Endothelial cell of umbilical vein (primary cell): ENCODE measurements at regions not wholly inside any gene's neighbourhood (a gene's known extent, or its start where the extent isn't known, plus 50 kb on each side); places are given as distances from the start of the nearest gene placed in this dataset.

Source experiments
- BruUV-seq: library from RNA; stranded (reverse); fragments of 400-500 nt; replicated peaks from 2 replicates; lab custom pipeline; 2021; lab: Mats Ljungman, UMichigan
- CTCF ChIA-PET: fragments of 300-600, 350-600 bp; sonication (Branson Sonifier 250); formaldehyde crosslinking; loops from one replicate; lab custom pipeline; 2021; ENCODE audit warnings: antibody characterized with exemption, inconsistent platforms; lab: Charles Lee
- POLR2A ChIA-PET: fragments of 300-600, 350-600 bp; sonication (Branson Sonifier 250); formaldehyde crosslinking; loops from one replicate; lab custom pipeline; 2021; ENCODE audit warnings: antibody characterized with exemption, inconsistent platforms; lab: Charles Lee
- DNase-seq: peaks from one replicate; pipeline ENCODE4 v3.0.0-alpha.2; 2011; ENCODE audit warnings: low read depth, low spot score
- FAIRE-seq: peaks from 2 replicates; lab custom pipeline; 2011; peaks lifted over from hg19 to GRCh38; lab: Jason Lieb, UNC
- H2AFZ ChIP-seq: 2 replicates; pipeline ENCODE4 v1.6.0; 2012; ENCODE audit warnings: low read depth, low read length, control low read depth, inconsistent platforms
- H3K27ac ChIP-seq: 2 replicates; pipeline ENCODE4 v1.5.1; 2011; ENCODE audit warnings: low read depth, mild to moderate bottlenecking, control low read depth, low read length, moderate library complexity; ENCODE audit not compliant: insufficient read depth
- H3K27me3 ChIP-seq, 2 experiments: 2 replicates each; pipeline versions ENCODE4 v1.6.0 to v1.6.1; 2011; ENCODE audit warnings: low read length in 2 of 2, mixed read lengths in 1 of 2; ENCODE audit not compliant: control insufficient read depth in 2 of 2, insufficient read depth in 2 of 2
- H3K36me3 ChIP-seq, 2 experiments: 2 replicates in 1 of 2; 3 replicates in 1 of 2; pipeline ENCODE4 v1.5.1; 2011; ENCODE audit warnings: low read length in 2 of 2, mild to moderate bottlenecking in 1 of 2, moderate library complexity in 1 of 2; ENCODE audit not compliant: control insufficient read depth in 2 of 2, insufficient read depth in 2 of 2; ENCODE audit errors: extremely low read depth in 1 of 2
- H3K4me1 ChIP-seq: 3 replicates; pipeline ENCODE4 v1.5.1; 2011; ENCODE audit warnings: mild to moderate bottlenecking, low read length; ENCODE audit not compliant: control insufficient read depth, insufficient read depth; ENCODE audit errors: extremely low read depth
- H3K4me2 ChIP-seq: 2 replicates; pipeline ENCODE4 v1.6.1; 2011; ENCODE audit warnings: low read length, control low read depth, mixed read lengths; ENCODE audit not compliant: insufficient read depth
- H3K4me3 ChIP-seq, 3 experiments: fragments of 200-600 bp in 1 of 3; sonication (generic), shearing (Covaris generic) in 1 of 3; replicated peaks in 1 of 3; 2 replicates each; pipeline ENCODE4 v1.5.1; 2011 to 2016; ENCODE audit warnings: control low read depth in 3 of 3, low read length in 3 of 3, mild to moderate bottlenecking in 2 of 3, inconsistent platforms in 1 of 3, low read depth in 1 of 3, moderate library complexity in 1 of 3; ENCODE audit not compliant: insufficient read depth in 1 of 3
- H3K79me2 ChIP-seq: 2 replicates; pipeline ENCODE4 v1.6.0; 2012; ENCODE audit warnings: low read length, inconsistent platforms; ENCODE audit not compliant: control insufficient read depth, insufficient read depth
- H3K9ac ChIP-seq: replicated peaks from 2 replicates; pipeline ENCODE3; 2011; ENCODE audit warnings: low read length, control low read depth; ENCODE audit not compliant: insufficient read depth; ENCODE audit errors: extremely low read depth
- H3K9me1 ChIP-seq: replicated peaks from 3 replicates; pipeline ENCODE4 v1.6.0; 2011; ENCODE audit warnings: mild to moderate bottlenecking, low read length; ENCODE audit not compliant: control insufficient read depth, insufficient read depth; ENCODE audit errors: extremely low read depth
- H3K9me3 ChIP-seq: replicated peaks from 2 replicates; pipeline ENCODE4 v1.5.1; 2012; ENCODE audit warnings: low read length, inconsistent platforms; ENCODE audit not compliant: control insufficient read depth, insufficient read depth
- H4K20me1 ChIP-seq: replicated peaks from 2 replicates; pipeline ENCODE3; 2011; ENCODE audit warnings: mild to moderate bottlenecking, low read length; ENCODE audit not compliant: control insufficient read depth, insufficient read depth; ENCODE audit errors: extremely low read depth
- CTCF ChIP-seq, 2 donors: IDR thresholded peaks; 1 replicate in 1 of 2; 2 replicates in 1 of 2; pipeline ENCODE4 v1.5.1; 2011; ENCODE audit warnings: low read length in 2 of 2, mild to moderate bottlenecking in 2 of 2, moderate library complexity in 2 of 2, control low read depth in 1 of 2, inconsistent platforms in 1 of 2, low read depth in 1 of 2; ENCODE audit not compliant: insufficient read depth in 1 of 2; ENCODE audit errors: extremely low read depth in 1 of 2
- EZH2 ChIP-seq: IDR thresholded peaks from 2 replicates; pipeline ENCODE4 v1.6.1; 2012; ENCODE audit warnings: borderline replicate concordance, low read depth, mild to moderate bottlenecking, moderate library complexity, low read length, inconsistent platforms; ENCODE audit not compliant: severe bottlenecking
- FOS ChIP-seq: IDR thresholded peaks from 2 replicates; pipeline ENCODE4 v1.6.1; 2011; ENCODE audit warnings: mild to moderate bottlenecking, low read length, moderate library complexity, borderline replicate concordance; ENCODE audit not compliant: insufficient read depth
- GATA2 ChIP-seq: IDR thresholded peaks from 2 replicates; pipeline ENCODE4 v1.7.0; 2011; ENCODE audit warnings: low read depth, mild to moderate bottlenecking, moderate library complexity, mixed read lengths, low read length; ENCODE audit not compliant: insufficient read length, insufficient read depth
- JUN ChIP-seq: IDR thresholded peaks from 2 replicates; pipeline ENCODE4 v1.6.1; 2011; ENCODE audit warnings: borderline replicate concordance, low read depth; ENCODE audit not compliant: insufficient read length, insufficient read depth
- MAX ChIP-seq: IDR thresholded peaks from 2 replicates; pipeline ENCODE4 v1.6.1; 2011; ENCODE audit not compliant: insufficient read depth, insufficient read length
- MYC ChIP-seq: IDR thresholded peaks from one replicate; pipeline ENCODE4 v1.6.1; 2011; ENCODE audit warnings: mild to moderate bottlenecking, low read depth, low read length
- POLR2A ChIP-seq: IDR thresholded peaks from 2 replicates; pipeline ENCODE4 v1.6.1; 2012; ENCODE audit warnings: low read depth, mild to moderate bottlenecking, control low read depth, low read length
- POLR2AphosphoS5 ChIP-seq: IDR thresholded peaks from 2 replicates; pipeline ENCODE4 v1.6.1; 2012; ENCODE audit warnings: low read depth, mild to moderate bottlenecking, control low read depth, low read length, moderate library complexity; ENCODE audit not compliant: insufficient read depth
- dilution Hi-C: fragments of 300-500 bp; cut with MboI; formaldehyde crosslinking; loops from one replicate; pipeline ENCODE4 v1.15.0; 2019; ENCODE audit warnings: low sequenced_read_pairs; ENCODE audit not compliant: extremely low pct_ligation_motif_present
- intact Hi-C: fragments of 100-400 bp; cut with micrococcal nuclease; formaldehyde crosslinking; loops from one replicate; pipeline ENCODE4 v1.10.0; 2022

GRCh38 chr14:40252817-40253447 lies 820.7 kb upstream of the FBXO33 start:
- no peaks in the 10 kb centered on the region for H3K79me2 ChIP-seq
- no peaks in the 10 kb centered on the region for H3K36me3 ChIP-seq
- H3K4me3 ChIP-seq: no peak overlapping the region
- dilution Hi-C loops: no loop called here
- no peaks in the 10 kb centered on the region for H3K9me3 ChIP-seq
- no peak for FAIRE-seq
- no peak overlapping the region for H3K4me2 ChIP-seq
- no peak overlapping the region for H3K9ac ChIP-seq
- no peak for DNase-seq
- intact Hi-C loops: no loop called here
- H3K27me3 ChIP-seq: no peaks in the 10 kb centered on the region
- ChIA-PET POLR2A (no interaction called here), CTCF (no interaction called here)
- BruUV-seq: no TSS peak
- no peaks in the 10 kb centered on the region for H3K4me1 ChIP-seq
- TF ChIP-seq EZH2 (no peak), MAX (no peak), CTCF (IDR thresholded peaks at IDR 0.05; ENCODE audit: extremely low read depth in 1 of 2, insufficient read depth in 1 of 2, low read depth in 1 of 2, low read length in 2 of 2) (no peak), POLR2A (no peak)
- H2AFZ ChIP-seq: no peak overlapping the region
- H3K9me1 ChIP-seq: no peaks in the 10 kb centered on the region
- no peaks in the 10 kb centered on the region for H4K20me1 ChIP-seq
- H3K27ac ChIP-seq: no peak overlapping the region

GRCh38 chr14:40248671-40249070 lies 816.4 kb upstream of the FBXO33 start:
- peaks cover 2% of the 10 kb centered on the region for H3K9me3 ChIP-seq
- CTCF ChIA-PET: no interaction called here
- no peak for FAIRE-seq
- no peaks in the 10 kb centered on the region for H3K36me3 ChIP-seq
- TF ChIP-seq GATA2: no peak
- no peak for TF ChIP-seq MAX
- no peak for TF ChIP-seq EZH2
- TF ChIP-seq FOS: no peak
- no peak for TF ChIP-seq POLR2AphosphoS5
- TF ChIP-seq MYC: no peak
- no peak for TF ChIP-seq JUN
- TF ChIP-seq CTCF (IDR thresholded peaks at IDR 0.05; ENCODE audit: extremely low read depth in 1 of 2, insufficient read depth in 1 of 2, low read depth in 1 of 2, low read length in 2 of 2): no peak
- TF ChIP-seq POLR2A: no peak
- H3K27me3 ChIP-seq: no peaks in the 10 kb centered on the region
- H3K4me1 ChIP-seq: no peaks in the 10 kb centered on the region
- no peak overlapping the region for H3K4me3 ChIP-seq
- DNase-seq: no peak
- BruUV-seq: no TSS peak
- H4K20me1 ChIP-seq: no peaks in the 10 kb centered on the region
- no peak overlapping the region for H2AFZ ChIP-seq
- no peak overlapping the region for H3K27ac ChIP-seq
- H3K79me2 ChIP-seq: no peaks in the 10 kb centered on the region
- intact Hi-C loops: no loop called here
- H3K9me1 ChIP-seq: no peaks in the 10 kb centered on the region
- dilution Hi-C loops: no loop called here
- POLR2A ChIA-PET: no interaction called here
- no peak overlapping the region for H3K9ac ChIP-seq
- H3K4me2 ChIP-seq: no peak overlapping the region
